DOHH2 (cell line): ENCODE measurements at regions not wholly inside any gene's neighbourhood (a gene's known extent, or its start where the extent isn't known, plus 50 kb on each side); places are given as distances from the start of the nearest gene placed in this dataset.
"Not testable (repeated sequence)": the region's sequence is repeated elsewhere in the genome, so short reads cannot be mapped to it uniquely, and the experiment has no call there.

Source experiments
- H3F3A ChIP-seq: fragments of 200-600 bp; sonication (generic), shearing (Covaris generic); 2 replicates; pipeline ENCODE4 v1.6.0; 2016; ENCODE audit warnings: antibody characterized with exemption, mild to moderate bottlenecking; ENCODE audit not compliant: control insufficient read depth, insufficient read depth
- H3K27ac ChIP-seq: fragments of 200-600 bp; sonication (generic); 2 replicates; pipeline ENCODE4 v1.5.1; 2014; ENCODE audit warnings: low read depth, mild to moderate bottlenecking, low read length, moderate library complexity
- H3K27me3 ChIP-seq: fragments of 200-600 bp; sonication (generic); 2 replicates; pipeline ENCODE4 v1.6.1; 2014; ENCODE audit warnings: mild to moderate bottlenecking, low read length, mixed read lengths; ENCODE audit not compliant: control insufficient read depth
- H3K36me3 ChIP-seq: fragments of 200-600 bp; sonication (generic); 2 replicates; pipeline ENCODE4 v1.6.1; 2014; ENCODE audit warnings: mild to moderate bottlenecking, low read length, moderate library complexity, mixed read lengths; ENCODE audit not compliant: control insufficient read depth
- H3K4me1 ChIP-seq: fragments of 200-600 bp; sonication (generic); 2 replicates; pipeline ENCODE4 v1.6.1; 2014; ENCODE audit warnings: mild to moderate bottlenecking, low read length, mixed read lengths; ENCODE audit not compliant: control insufficient read depth
- H3K4me2 ChIP-seq: fragments of 200-600 bp; sonication (generic); 2 replicates; pipeline ENCODE4 v1.6.0; 2014; ENCODE audit warnings: mild to moderate bottlenecking, low read length, moderate library complexity
- H3K4me3 ChIP-seq: fragments of 200-600 bp; sonication (generic); 2 replicates; pipeline ENCODE4 v1.5.1; 2014; ENCODE audit warnings: mild to moderate bottlenecking, low read length, mixed read lengths
- H3K79me2 ChIP-seq: fragments of 200-600 bp; sonication (generic); 2 replicates; pipeline ENCODE4 v1.6.1; 2014; ENCODE audit warnings: mild to moderate bottlenecking, low read length, mixed read lengths; ENCODE audit not compliant: control insufficient read depth
- H3K9me2 ChIP-seq: fragments of 200-600 bp; sonication (generic); replicated peaks from 2 replicates; pipeline ENCODE4 v1.6.1; 2014; ENCODE audit warnings: mild to moderate bottlenecking, low read length, mixed read lengths; ENCODE audit not compliant: control insufficient read depth
- H3K9me3 ChIP-seq: fragments of 200-600 bp; sonication (generic); 2 replicates; pipeline ENCODE4 v1.6.1; 2014; ENCODE audit warnings: antibody characterized with exemption, low read length, mixed read lengths; ENCODE audit not compliant: control insufficient read depth, insufficient read depth
- H4K20me1 ChIP-seq: fragments of 200-600 bp; sonication (generic); 2 replicates; pipeline ENCODE4 v1.6.0; 2014; ENCODE audit warnings: low read depth, mild to moderate bottlenecking, antibody characterized with exemption, low read length, moderate library complexity; ENCODE audit not compliant: control insufficient read depth, insufficient read depth
- EZH2phosphoT487 ChIP-seq: fragments of 200-600 bp; sonication (generic); IDR thresholded peaks from 2 replicates; pipeline ENCODE4 v1.6.1; 2017; ENCODE audit warnings: borderline replicate concordance, mild to moderate bottlenecking, antibody characterized with exemption, low read length, moderate library complexity, mixed read lengths
- TF ChIP-seq, protein P1 (sequence below): fragments of 200-600 bp; sonication (generic); IDR thresholded peaks from one replicate; pipeline ENCODE4 v1.5.1; 2014; ENCODE audit warnings: antibody characterized with exemption, mild to moderate bottlenecking, low read depth, low read length; ENCODE audit not compliant: poor library complexity, severe bottlenecking

DNA sequence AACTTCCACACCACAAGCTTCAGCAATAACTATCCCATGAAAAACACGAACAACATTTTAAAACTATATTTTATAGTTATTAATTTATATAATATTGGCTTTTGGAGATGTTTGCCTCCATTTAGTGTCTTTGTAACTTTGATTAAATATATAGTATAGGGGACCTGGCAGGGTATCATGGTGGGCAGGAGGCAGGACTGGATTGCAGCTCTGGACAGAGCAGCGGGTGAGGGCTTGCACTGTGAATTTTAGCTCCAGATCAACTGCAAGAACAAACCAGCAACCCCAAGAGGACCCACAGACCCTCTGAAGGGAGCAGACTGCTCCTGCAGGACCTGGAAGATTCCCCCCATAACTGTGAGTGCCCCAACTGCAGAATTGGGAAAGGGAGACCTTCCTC lies 777.9 kb downstream of the KCNJ2 start:
- Histone ChIP-seq H3K4me2 (no peak overlapping the region), H3K9me2 (no peaks in the 10 kb centered on the region), H3K36me3 (no peaks in the 10 kb centered on the region), H3K79me2 (no peaks in the 10 kb centered on the region), H3F3A (no peaks in the 10 kb centered on the region), H3K4me3 (no peak overlapping the region), H3K9me3 (no peaks in the 10 kb centered on the region; the same call in 1 of the 2 replicates), H3K4me1 (no peaks in the 10 kb centered on the region), H3K27ac (no peak overlapping the region), H3K27me3 (no peaks in the 10 kb centered on the region), H4K20me1 (no peaks in the 10 kb centered on the region)
- TF ChIP-seq EZH2phosphoT487: no peak
- TF ChIP-seq, protein P1, sequence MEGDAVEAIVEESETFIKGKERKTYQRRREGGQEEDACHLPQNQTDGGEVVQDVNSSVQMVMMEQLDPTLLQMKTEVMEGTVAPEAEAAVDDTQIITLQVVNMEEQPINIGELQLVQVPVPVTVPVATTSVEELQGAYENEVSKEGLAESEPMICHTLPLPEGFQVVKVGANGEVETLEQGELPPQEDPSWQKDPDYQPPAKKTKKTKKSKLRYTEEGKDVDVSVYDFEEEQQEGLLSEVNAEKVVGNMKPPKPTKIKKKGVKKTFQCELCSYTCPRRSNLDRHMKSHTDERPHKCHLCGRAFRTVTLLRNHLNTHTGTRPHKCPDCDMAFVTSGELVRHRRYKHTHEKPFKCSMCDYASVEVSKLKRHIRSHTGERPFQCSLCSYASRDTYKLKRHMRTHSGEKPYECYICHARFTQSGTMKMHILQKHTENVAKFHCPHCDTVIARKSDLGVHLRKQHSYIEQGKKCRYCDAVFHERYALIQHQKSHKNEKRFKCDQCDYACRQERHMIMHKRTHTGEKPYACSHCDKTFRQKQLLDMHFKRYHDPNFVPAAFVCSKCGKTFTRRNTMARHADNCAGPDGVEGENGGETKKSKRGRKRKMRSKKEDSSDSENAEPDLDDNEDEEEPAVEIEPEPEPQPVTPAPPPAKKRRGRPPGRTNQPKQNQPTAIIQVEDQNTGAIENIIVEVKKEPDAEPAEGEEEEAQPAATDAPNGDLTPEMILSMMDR: no peak

DNA sequence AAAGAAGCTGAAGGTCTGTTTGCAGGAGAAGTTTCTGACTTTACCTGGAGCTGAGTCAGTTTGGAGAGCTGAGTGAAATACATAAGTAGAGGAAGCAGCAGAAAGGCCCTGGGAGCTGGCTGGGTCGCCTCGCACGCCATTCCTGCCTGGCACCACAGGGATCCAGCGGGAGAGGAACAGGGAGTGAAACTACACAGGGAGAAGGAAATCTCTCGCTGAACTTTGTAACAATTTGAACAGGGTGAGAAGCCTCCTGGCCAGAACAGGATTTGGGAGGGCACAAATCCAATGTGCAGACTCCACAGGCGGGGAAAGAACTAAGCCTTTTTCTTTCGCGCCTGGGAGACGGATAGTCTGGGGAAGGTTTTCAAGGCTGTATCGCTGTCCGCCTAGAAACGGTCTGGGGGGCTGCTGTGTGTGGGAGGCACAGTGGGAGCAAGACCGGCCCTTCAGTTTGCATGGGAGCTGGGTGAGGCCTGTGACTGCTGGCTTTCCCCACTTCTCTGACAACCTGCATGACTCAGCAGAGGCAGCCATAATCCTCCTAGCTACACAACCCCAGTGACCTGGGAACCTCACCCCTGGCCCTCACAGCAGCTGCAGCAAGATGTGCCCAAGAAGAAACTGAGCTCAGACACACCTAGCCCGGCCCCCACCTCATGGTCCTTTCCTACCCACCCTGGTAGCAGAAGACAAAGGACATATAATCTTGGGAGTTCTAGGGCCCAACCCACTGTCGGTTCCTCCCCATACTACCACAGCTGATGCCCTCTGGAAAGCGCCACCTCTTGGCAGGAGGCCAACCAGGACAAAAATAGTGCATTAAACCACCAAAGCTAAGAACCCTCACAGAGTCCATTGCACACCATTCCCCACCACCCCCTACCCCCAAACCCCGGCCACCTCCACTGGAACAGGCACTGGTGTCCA lies 778.6 kb downstream of the KCNJ2 start:
- TF ChIP-seq, protein P1: no peak
- TF ChIP-seq EZH2phosphoT487: no peak
- H3K79me2 ChIP-seq: no peaks in the 10 kb centered on the region
- no peaks in the 10 kb centered on the region for H4K20me1 ChIP-seq
- H3K4me1 ChIP-seq: no peaks in the 10 kb centered on the region
- no peaks in the 10 kb centered on the region; the same call in 1 of the 2 replicates for H3K9me3 ChIP-seq
- H3K27me3 ChIP-seq: no peaks in the 10 kb centered on the region
- H3F3A ChIP-seq: no peaks in the 10 kb centered on the region
- no peak overlapping the region for H3K4me2 ChIP-seq
- no peak overlapping the region for H3K27ac ChIP-seq
- H3K9me2 ChIP-seq: no peaks in the 10 kb centered on the region
- H3K36me3 ChIP-seq: no peaks in the 10 kb centered on the region
- no peak overlapping the region for H3K4me3 ChIP-seq

DNA sequence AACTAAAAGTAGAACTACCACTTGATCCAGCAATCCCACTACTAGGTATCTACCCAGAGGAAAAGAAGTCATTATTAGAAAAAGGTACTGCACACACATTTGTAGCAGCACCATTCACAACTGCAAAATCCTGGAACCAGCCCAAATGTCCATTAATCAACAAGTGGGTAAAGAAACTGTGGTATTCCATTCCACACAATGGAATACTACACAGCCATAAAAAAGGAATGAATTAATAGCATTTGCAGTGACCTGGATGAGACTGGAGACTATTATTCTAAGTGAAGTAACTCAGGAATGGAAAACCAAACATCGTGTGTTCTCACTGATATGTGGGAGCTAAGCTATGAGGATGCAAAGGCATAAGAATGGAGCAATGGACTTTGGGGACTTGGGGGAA lies 783.8 kb downstream of the KCNJ2 start:
- not testable (repeated sequence) for H3K27me3 ChIP-seq, H3K79me2 ChIP-seq, H3K36me3 ChIP-seq, H3K4me2 ChIP-seq, H3K4me3 ChIP-seq, H3K27ac ChIP-seq, H4K20me1 ChIP-seq, H3K9me2 ChIP-seq, H3K9me3 ChIP-seq, H3F3A ChIP-seq, H3K4me1 ChIP-seq

DNA sequence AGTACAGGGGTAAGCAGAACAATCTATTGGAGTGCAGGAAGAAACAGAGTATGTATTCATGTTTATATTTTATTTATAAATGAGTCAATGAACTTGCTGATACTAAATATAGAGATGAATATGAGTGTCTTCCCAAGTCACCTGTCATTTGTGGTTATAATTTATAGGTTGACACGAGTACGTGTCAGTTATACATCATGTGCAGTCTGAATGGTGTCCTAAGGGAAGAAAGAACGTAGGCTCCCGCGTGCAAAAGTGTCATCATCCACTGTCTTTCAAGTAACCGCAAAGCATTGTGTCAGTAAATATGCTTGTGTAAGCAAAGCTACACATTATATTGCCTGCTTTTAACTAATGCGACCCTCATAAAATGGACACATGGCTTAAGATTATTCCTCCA lies 786.1 kb downstream of the KCNJ2 start:
- Histone ChIP-seq H3F3A (no peaks in the 10 kb centered on the region), H3K9me3 (no peaks in the 10 kb centered on the region), H3K9me2 (no peaks in the 10 kb centered on the region), H4K20me1 (no peaks in the 10 kb centered on the region), H3K27ac (no peak overlapping the region), H3K4me2 (no peak overlapping the region), H3K4me1 (no peaks in the 10 kb centered on the region), H3K4me3 (no peak overlapping the region), H3K79me2 (no peaks in the 10 kb centered on the region), H3K36me3 (no peaks in the 10 kb centered on the region), H3K27me3 (no peaks in the 10 kb centered on the region)
- TF ChIP-seq, protein P1: no peak
- no peak for TF ChIP-seq EZH2phosphoT487
